ENCODE measurements at regions not wholly inside any gene's neighbourhood (a gene's known extent, or its start where the extent isn't known, plus 50 kb on each side); places are given as distances from the start of the nearest gene placed in this dataset.

- TF ChIP-seq, protein P1, sequence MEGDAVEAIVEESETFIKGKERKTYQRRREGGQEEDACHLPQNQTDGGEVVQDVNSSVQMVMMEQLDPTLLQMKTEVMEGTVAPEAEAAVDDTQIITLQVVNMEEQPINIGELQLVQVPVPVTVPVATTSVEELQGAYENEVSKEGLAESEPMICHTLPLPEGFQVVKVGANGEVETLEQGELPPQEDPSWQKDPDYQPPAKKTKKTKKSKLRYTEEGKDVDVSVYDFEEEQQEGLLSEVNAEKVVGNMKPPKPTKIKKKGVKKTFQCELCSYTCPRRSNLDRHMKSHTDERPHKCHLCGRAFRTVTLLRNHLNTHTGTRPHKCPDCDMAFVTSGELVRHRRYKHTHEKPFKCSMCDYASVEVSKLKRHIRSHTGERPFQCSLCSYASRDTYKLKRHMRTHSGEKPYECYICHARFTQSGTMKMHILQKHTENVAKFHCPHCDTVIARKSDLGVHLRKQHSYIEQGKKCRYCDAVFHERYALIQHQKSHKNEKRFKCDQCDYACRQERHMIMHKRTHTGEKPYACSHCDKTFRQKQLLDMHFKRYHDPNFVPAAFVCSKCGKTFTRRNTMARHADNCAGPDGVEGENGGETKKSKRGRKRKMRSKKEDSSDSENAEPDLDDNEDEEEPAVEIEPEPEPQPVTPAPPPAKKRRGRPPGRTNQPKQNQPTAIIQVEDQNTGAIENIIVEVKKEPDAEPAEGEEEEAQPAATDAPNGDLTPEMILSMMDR (conservative IDR thresholded peaks at IDR 0.05; ENCODE audit: low read depth, low read length) = no peak
- TF ChIP-seq EZH2 (IDR thresholded peaks at IDR 0.05; ENCODE audit: low read length, unreplicated experiment) = no peak
These were observed 83.3 kb upstream of the TNFAIP3 start for GRCh38 chr6:137783710-137784109.

Measured in PC-3 (cell line).